Keratinocyte (primary cell): ENCODE measurements at regions not wholly inside any gene's neighbourhood (a gene's known extent, or its start where the extent isn't known, plus 50 kb on each side); places are given as distances from the start of the nearest gene placed in this dataset.

ENCODE experiments used
- DNase-seq: peaks from one replicate; pipeline ENCODE4 v3.0.0-alpha.2; 2011; ENCODE audit warnings: low read depth, missing footprints, low spot score
- FAIRE-seq: peaks from 2 replicates; lab custom pipeline; 2011; peaks lifted over from hg19 to GRCh38; lab: Jason Lieb, UNC
- H2AFZ ChIP-seq: 2 replicates; pipeline ENCODE4 v1.6.0; 2012; ENCODE audit warnings: low read length, control low read depth, inconsistent platforms; ENCODE audit not compliant: control insufficient read depth
- H3K27ac ChIP-seq: 2 replicates; pipeline ENCODE4 v1.5.1; 2011; ENCODE audit warnings: low read length; ENCODE audit not compliant: control insufficient read depth, insufficient read depth
- H3K27me3 ChIP-seq: 3 replicates; pipeline ENCODE4 v1.6.0; 2011; ENCODE audit warnings: low read length; ENCODE audit not compliant: control insufficient read depth, insufficient read depth; ENCODE audit errors: extremely low read depth
- H3K36me3 ChIP-seq, 2 experiments: 2 replicates in 1 of 2; 3 replicates in 1 of 2; pipeline ENCODE4 v1.5.1; 2011; ENCODE audit warnings: low read length in 2 of 2, mild to moderate bottlenecking in 1 of 2; ENCODE audit not compliant: control insufficient read depth in 2 of 2, insufficient read depth in 2 of 2; ENCODE audit errors: extremely low read depth in 1 of 2
- H3K4me1 ChIP-seq: 3 replicates; pipeline ENCODE4 v1.5.1; 2011; ENCODE audit warnings: low read length; ENCODE audit not compliant: control insufficient read depth, insufficient read depth; ENCODE audit errors: extremely low read depth
- H3K4me2 ChIP-seq: 3 replicates; pipeline ENCODE4 v1.6.0; 2011; ENCODE audit warnings: low read depth, low read length; ENCODE audit not compliant: control insufficient read depth, insufficient read depth; ENCODE audit errors: extremely low read depth
- H3K4me3 ChIP-seq, 3 experiments: fragments of 200-600 bp in 1 of 3; sonication (generic) in 1 of 3; 2 replicates in 2 of 3; 3 replicates in 1 of 3; pipeline ENCODE4 v1.5.1; 2011 to 2016; ENCODE audit warnings: low read length in 3 of 3, mild to moderate bottlenecking in 3 of 3, control low read depth in 2 of 3, inconsistent platforms in 1 of 3, low read depth in 1 of 3, mixed read lengths in 1 of 3, mixed run types in 1 of 3, moderate library complexity in 1 of 3; ENCODE audit not compliant: control insufficient read depth in 2 of 3, insufficient read depth in 2 of 3; ENCODE audit errors: extremely low read depth in 1 of 3
- H3K79me2 ChIP-seq: 2 replicates; pipeline ENCODE4 v1.6.0; 2012; ENCODE audit warnings: low read length; ENCODE audit not compliant: control insufficient read depth, insufficient read depth
- H3K9ac ChIP-seq: 3 replicates; pipeline ENCODE4 v1.6.0; 2011; ENCODE audit warnings: low read length; ENCODE audit not compliant: control insufficient read depth, insufficient read depth; ENCODE audit errors: extremely low read depth
- H3K9me1 ChIP-seq: 3 replicates; pipeline ENCODE4 v1.6.0; 2011; ENCODE audit warnings: low read length; ENCODE audit not compliant: control insufficient read depth, insufficient read depth; ENCODE audit errors: extremely low read depth
- H3K9me3 ChIP-seq: 2 replicates; pipeline ENCODE4 v1.5.1; 2012; ENCODE audit warnings: low read depth, low read length; ENCODE audit not compliant: control insufficient read depth
- H4K20me1 ChIP-seq: 3 replicates; pipeline ENCODE4 v1.6.0; 2011; ENCODE audit warnings: low read length; ENCODE audit not compliant: control insufficient read depth, insufficient read depth; ENCODE audit errors: extremely low read depth
- CTCF ChIP-seq, 3 experiments: IDR thresholded peaks in 1 of 3; conservative IDR thresholded peaks in 1 of 3; optimal IDR thresholded peaks in 1 of 3; 2 replicates in 2 of 3; 3 replicates in 1 of 3; pipeline versions ENCODE3 to v1.5.1; 2011; ENCODE audit warnings: low read length in 3 of 3, mild to moderate bottlenecking in 3 of 3, moderate library complexity in 2 of 3, control low read depth in 1 of 3, inconsistent platforms in 1 of 3; ENCODE audit not compliant: insufficient read depth in 2 of 3; ENCODE audit errors: extremely low read depth in 1 of 3
- EZH2 ChIP-seq: IDR thresholded peaks from one replicate; pipeline ENCODE4 v1.6.1; 2012; ENCODE audit warnings: inconsistent platforms, mild to moderate bottlenecking, low read length, moderate library complexity
- dilution Hi-C: fragments of 300-500 bp; cut with MboI; formaldehyde crosslinking; loops from one replicate; pipeline ENCODE4 v1.7.0; 2020; ENCODE audit warnings: low sequenced_read_pairs; ENCODE audit not compliant: extremely low pct_ligation_motif_present

- no peak overlapping the region for H2AFZ ChIP-seq
- no peak overlapping the region for H3K4me2 ChIP-seq
- peak overlapping the region; percentile 3 for H3K27ac ChIP-seq
- TF ChIP-seq EZH2 (no peak), CTCF (optimal IDR thresholded peaks at IDR 0.05 in 1 of 3, IDR thresholded peaks at IDR 0.05 in 1 of 3, conservative IDR thresholded peaks at IDR 0.05 in 1 of 3; ENCODE audit: extremely low read depth in 1 of 3, insufficient read depth in 2 of 3, low read length in 3 of 3) (no peak)
- no peaks in the 10 kb centered on the region for H3K9me1 ChIP-seq
- DNase-seq (no peak), FAIRE-seq (no peak)
- no peaks in the 10 kb centered on the region for H3K79me2 ChIP-seq
- no peaks in the 10 kb centered on the region for H3K9me3 ChIP-seq
- H3K36me3 ChIP-seq = no peaks in the 10 kb centered on the region
- no peak overlapping the region for H3K9ac ChIP-seq
- H4K20me1 ChIP-seq = no peaks in the 10 kb centered on the region
- H3K4me1 ChIP-seq = peaks cover 22% of the 10 kb centered on the region
- dilution Hi-C loops = no loop called here
- H3K4me3 ChIP-seq = no peak overlapping the region
- no peaks in the 10 kb centered on the region for H3K27me3 ChIP-seq
Observed at GRCh38 chr20:56760610-56761009, 131.5 kb downstream of the TFAP2C start.

- Histone ChIP-seq H3K36me3 (no peaks in the 10 kb centered on the region), H3K27me3 (no peaks in the 10 kb centered on the region), H3K9ac (no peak overlapping the region), H3K4me3 (no peak overlapping the region), H3K4me2 (no peak overlapping the region), H3K79me2 (no peaks in the 10 kb centered on the region), H4K20me1 (no peaks in the 10 kb centered on the region), H3K9me1 (no peaks in the 10 kb centered on the region), H3K27ac (no peak overlapping the region), H3K9me3 (no peaks in the 10 kb centered on the region), H3K4me1 (peaks cover 30% of the 10 kb centered on the region), H2AFZ (no peak overlapping the region)
- dilution Hi-C loops = no loop called here
- TF ChIP-seq EZH2 = no peak
- TF ChIP-seq CTCF (optimal IDR thresholded peaks at IDR 0.05 in 1 of 3, IDR thresholded peaks at IDR 0.05 in 1 of 3, conservative IDR thresholded peaks at IDR 0.05 in 1 of 3; ENCODE audit: extremely low read depth in 1 of 3, insufficient read depth in 2 of 3, low read length in 3 of 3) = no peak
- FAIRE-seq = no peak
- no peak for DNase-seq
Observed at GRCh38 chr20:56761393-56761792, 132.3 kb downstream of the TFAP2C start.
